ENCODE measurements at regions not wholly inside any gene's neighbourhood (a gene's known extent, or its start where the extent isn't known, plus 50 kb on each side); places are given as distances from the start of the nearest gene placed in this dataset.

DNA sequence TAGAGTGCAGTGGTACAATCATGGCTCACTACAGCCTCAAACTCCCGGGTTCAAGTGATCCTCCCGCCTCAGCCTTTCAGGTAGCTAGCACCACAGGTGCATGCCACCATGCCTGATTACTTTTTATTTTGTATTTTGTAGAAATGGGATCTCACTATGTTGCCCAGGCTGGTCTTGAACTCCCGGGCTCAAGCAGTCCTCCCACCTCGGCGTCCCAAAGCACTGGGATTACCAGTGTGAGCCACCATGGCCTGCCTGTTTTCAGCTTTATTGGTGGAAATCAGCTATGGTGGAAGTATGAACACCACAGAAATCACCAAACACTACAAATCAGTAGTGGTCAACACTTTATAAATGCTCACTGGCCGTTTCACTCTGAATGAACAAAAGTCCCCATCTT lies 299.9 kb upstream of the LYZL1 start:
- TF ChIP-seq EZH2 (IDR thresholded peaks at IDR 0.05) = no peak
- no peak for TF ChIP-seq POLR2AphosphoS5 (IDR thresholded peaks at IDR 0.05; ENCODE audit: borderline replicate concordance, low read depth, low read length)
- no peak for TF ChIP-seq FOXP2 (optimal IDR thresholded peaks at IDR 0.05; ENCODE audit: control extremely low read depth, extremely low read length, insufficient read depth)
